NCI-H460 (cell line): ENCODE measurements at regions not wholly inside any gene's neighbourhood (a gene's known extent, or its start where the extent isn't known, plus 50 kb on each side); places are given as distances from the start of the nearest gene placed in this dataset.
"Not testable (repeated sequence)": the region's sequence is repeated elsewhere in the genome, so short reads cannot be mapped to it uniquely, and the experiment has no call there.

Experiments
- DNase-seq: peaks from one replicate; pipeline ENCODE4 v3.0.0-alpha.2; 2016; ENCODE audit warnings: low read depth; ENCODE audit errors: extremely low read depth

- DNase-seq = no peak
Observed at GRCh38 chr2:155913356-155913755, 419.2 kb downstream of the NR4A2 start.

GRCh38 chr2:155908567-155908966, 424.0 kb downstream of the NR4A2 start:
- no peak for DNase-seq

DNA sequence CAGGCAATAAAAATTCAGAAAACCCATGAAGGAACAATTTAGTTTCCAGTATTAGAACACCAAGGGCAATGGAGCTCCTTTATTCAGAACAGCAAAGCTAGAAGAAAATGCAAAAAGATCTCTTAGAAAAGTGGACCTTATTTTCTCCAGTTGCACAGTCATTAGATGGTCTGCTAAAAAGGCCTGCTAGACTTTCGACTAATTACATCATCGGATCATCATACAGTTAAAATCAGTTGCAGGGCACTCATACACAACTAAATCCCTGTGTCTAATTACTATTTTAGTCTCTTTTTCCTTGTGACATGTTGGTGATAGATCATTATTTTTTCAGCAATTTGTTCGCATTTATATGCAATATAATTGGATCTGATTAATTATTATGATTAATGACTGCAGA, 425.3 kb downstream of the NR4A2 start:
- DNase-seq = no peak

GRCh38 chr2:155905657-155906056, 426.9 kb downstream of the NR4A2 start:
- DNase-seq = no peak

DNA sequence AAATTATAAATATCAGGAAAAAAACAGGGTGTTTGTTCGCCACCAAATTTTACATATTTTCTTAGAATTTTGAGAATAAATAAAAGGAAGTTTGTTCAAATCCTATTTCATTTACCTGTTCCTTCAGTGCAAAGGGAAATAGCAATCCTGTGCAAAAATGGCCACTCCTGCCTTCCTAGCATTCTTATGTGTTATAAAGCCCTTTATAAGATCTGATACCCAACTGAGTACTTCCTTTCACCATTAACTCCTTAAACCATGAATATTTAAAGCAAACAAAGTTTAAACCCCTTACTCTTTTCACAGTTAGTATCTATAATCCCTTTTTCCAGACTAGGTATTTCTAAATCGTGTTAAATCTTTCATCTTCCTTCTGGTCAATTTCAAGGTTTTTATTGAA, 427.8 kb downstream of the NR4A2 start:
- DNase-seq = no peak

DNA sequence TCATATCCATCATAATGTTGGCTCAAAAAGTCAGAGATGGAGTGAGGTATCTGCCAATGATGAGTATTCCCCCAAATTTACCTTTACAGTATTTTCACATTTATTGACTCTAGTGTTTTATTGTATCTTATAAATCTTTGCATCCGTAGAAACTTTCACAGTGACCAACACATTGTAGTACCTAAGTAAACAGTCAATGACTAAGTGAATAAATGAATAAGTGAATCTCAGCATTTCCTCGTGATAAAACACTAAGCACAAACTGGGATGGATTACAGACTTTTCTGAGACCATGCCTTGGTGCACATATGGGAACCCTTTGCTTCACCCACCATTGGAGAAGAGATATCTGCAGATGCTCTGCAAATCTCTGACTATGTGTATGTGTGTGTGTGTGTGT, 429.9 kb downstream of the NR4A2 start:
- DNase-seq = no peak

DNA sequence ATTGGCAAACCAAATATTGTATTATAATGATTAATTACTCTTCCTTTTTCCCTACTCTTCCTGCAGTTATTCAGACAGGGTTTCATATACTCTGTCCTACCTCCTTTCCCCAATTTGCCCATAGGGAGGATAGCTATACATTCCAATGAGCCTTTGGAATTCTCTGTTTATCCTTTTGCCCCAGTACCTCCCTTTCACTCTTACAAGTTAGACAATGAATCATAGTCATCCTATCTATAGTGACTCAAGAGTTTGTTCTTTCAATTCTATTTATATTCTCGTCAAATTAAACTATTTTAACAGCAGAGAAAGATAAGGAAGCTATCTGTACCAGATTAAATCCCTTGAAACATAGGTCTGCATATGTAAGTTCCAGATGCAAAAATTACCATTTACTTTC, 437.5 kb downstream of the NR4A2 start:
- DNase-seq = no peak

DNA sequence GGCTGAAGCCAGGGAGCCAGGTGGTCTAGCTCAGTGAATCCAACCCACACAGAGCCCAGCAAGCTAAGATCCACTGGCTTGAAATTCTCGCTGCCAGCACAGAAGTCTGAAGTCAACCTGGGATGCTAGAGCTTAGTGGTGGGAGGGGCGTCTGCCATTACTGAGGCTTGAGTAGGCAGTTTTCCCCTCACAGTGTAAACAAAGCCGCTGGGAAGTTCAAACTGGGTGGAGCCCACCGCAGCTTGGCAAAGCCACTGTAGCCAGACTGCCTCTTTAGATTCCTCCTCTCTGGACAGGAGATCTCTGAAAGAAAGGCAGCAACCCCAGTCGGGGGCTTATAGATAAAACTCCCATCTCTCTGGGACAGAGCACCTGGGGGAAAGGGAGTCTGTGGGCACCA, 452.1 kb downstream of the NR4A2 start:
- not testable (repeated sequence) for DNase-seq

DNA sequence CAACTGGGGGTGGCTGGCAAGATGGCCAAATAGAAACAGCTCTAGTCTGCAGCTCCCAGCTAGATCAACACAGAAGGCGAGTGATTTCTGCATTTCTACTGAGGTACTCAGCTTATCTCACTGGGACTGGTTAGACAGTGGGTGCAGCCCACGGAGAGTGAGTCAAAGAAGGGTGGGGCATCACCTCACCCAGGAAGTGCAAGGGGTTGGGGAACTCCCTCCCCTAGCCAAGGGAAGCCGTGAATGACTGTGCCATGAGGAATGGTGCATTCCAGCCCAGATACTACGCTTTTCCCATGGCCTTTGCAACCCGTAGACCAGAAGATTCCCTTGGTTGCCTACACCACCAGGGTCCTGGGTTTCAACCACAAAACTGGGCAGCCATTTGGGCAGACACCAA, 452.6 kb downstream of the NR4A2 start:
- DNase-seq = peak; percentile 41

DNA sequence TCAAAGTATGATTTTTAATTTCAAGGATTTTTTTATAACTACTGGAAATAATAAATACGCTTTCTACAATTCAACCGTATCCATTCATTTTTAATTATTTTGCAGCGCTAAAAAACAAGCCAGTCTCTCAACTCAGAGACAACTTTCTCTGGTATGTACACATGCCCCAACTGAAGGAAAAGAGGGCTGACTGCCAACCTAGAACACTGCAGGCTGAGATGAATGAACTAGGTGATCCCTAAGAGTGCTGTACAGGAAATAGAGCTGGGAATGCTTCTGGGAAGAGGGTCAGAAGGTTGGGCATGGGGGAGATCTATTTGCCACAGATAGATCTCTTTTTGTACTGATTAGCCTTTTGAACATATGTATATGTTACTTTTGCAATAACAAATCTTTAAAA, 460.1 kb downstream of the NR4A2 start:
- no peak for DNase-seq

GRCh38 chr2:155871940-155872339, 460.6 kb downstream of the NR4A2 start:
- DNase-seq = no peak

- no peak for DNase-seq
Observed at GRCh38 chr2:155867564-155867963, 465.0 kb downstream of the NR4A2 start.

GRCh38 chr2:155866477-155866876, 466.0 kb downstream of the NR4A2 start:
- DNase-seq = no peak

DNA sequence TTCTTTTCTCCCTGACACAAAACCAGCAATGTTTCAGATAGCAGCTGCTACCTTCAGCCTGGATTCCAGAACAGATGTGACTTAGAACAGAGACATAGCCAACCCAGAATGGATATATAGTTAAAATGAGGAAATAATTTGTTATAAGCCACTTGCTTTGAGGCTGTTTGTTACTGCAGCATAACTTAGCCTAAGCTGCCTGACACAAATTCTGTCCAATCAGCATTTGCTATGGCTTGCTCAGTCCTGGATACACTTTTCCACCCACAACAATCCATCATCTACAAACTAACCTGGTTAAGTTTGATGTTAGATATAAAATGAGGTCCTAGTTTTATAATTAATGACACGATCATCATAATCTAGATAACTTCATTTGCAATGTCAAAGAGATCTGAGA, 480.4 kb downstream of the NR4A2 start:
- no peak for DNase-seq

GRCh38 chr2:155846259-155846658, 486.3 kb downstream of the NR4A2 start:
- DNase-seq = peak; percentile 13

- no peak for DNase-seq
Observed at GRCh38 chr2:155844461-155844860, 488.1 kb downstream of the NR4A2 start.

- DNase-seq = no peak
Observed at GRCh38 chr2:155842103-155842502, 490.4 kb downstream of the NR4A2 start.

DNA sequence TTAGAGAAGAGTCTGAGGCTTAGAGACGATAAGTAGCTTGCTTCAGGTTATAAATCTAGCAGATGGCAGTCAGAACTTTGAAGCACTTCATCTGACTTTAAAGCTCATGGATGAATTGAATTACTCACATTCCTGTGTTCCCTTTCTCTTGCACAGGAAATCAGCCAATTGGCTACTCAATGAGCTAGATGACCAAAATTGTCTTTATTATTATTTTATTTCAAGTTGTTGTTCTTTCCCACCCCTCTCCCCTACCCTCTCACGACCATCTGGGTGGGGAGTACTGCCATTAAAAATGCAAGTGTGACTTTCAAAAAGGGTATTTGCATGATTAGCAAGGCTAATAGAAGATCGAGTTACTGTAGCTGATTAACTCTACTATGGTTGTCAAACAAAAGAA, 491.1 kb downstream of the NR4A2 start:
- DNase-seq = no peak

- DNase-seq = no peak
Observed at GRCh38 chr2:155840661-155841060, 491.9 kb downstream of the NR4A2 start.

GRCh38 chr2:155839991-155840390, 492.5 kb downstream of the NR4A2 start:
- DNase-seq = no peak

- no peak for DNase-seq
Observed at GRCh38 chr2:155839436-155839835, 493.1 kb downstream of the NR4A2 start.

DNA sequence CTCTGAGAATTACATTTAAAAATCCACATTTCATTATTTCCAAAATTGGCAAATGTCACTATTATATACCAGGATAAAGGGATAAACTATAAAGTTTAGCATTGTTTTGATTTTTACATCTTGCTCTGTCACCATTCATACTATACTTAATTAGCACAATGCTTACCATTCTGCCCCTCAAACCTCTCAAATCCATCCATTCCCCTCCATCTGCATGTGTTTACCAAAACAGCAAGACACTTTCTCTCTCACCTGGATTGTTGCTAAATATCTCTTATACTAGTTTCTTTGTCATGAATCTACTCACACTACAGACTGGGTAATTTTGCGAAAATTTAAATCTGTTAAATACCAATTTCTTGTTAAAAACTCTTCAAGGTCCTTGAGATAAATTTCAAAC, 496.1 kb downstream of the NR4A2 start:
- no peak for DNase-seq

DNA sequence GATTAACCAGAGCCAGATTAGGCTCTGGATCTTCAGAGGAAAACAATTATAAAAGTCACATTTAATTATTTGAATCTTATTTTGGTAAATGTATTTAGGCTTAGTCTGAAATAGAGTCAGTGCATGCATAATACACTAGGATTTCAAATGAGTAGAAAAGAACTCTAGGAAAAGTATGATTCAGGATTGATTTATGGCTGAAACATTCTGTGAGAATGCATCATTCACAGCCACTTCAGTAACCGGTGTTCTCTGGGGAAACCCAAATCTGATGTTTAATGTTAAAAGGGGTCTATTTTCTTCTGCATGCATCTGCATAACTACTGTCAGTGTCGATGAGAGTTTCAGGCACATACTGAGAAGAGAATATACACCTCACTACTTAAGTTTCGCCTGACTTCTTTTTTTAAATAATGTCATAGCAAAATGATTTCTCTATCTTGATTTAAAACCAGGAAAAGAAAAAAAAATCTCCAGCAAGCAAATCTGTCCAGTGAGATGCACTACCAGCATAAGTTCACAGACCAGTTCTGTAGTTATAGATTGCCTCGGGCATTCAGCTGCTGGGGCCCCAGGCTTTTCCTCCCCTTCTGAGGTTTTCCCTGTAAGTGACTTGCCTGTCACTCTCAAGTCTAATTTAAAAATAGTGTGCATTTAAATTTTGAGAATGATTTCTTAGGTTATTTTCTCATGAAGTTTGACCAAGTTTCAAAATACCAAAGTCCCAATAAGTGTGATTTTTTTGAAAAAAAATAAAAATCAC, 501.5 kb downstream of the NR4A2 start:
- DNase-seq = no peak
